Kidney glomerular epithelial cell (primary cell): ENCODE measurements at regions not wholly inside any gene's neighbourhood (a gene's known extent, or its start where the extent isn't known, plus 50 kb on each side); places are given as distances from the start of the nearest gene placed in this dataset.
A peak's percentile ranks its signal among the peaks of the same experiment; 100 is the strongest.

Source experiments
- DNase-seq: peaks from one replicate; lab custom pipeline; 2025; lab: John Stamatoyannopoulos, UW

GRCh38 chrY:15688531-15688930 lies 1164.2 kb downstream of the NLGN4Y start:
- DNase-seq: no peak

DNA sequence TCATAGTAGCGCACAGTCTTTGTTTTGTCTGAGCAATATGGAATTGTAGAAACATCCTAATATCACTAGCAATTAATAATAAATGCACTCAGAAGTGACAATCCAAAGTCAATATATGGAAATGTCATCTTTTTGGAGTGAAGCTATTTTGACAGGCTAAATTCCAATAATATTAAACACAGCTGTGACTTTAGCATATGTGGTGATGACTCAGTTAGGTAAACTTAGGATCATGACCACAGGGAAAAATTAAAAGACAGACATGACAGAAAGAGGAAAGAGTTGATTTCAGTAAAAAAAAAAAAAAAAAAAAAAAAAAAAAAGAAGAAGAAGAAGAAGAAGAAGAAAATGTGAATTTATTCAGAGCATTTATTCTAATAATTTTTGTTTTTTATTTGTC lies 1165.7 kb downstream of the NLGN4Y start:
- no peak for DNase-seq

GRCh38 chrY:15702131-15702530 lies 1177.8 kb downstream of the NLGN4Y start:
- no peak for DNase-seq

- no peak for DNase-seq
Measured at GRCh38 chrY:15704906-15705305, 1180.6 kb downstream of the NLGN4Y start.

- peak; percentile 93 for DNase-seq
Measured at GRCh38 chrY:15749533-15750433, 1225.5 kb downstream of the NLGN4Y start.

DNA sequence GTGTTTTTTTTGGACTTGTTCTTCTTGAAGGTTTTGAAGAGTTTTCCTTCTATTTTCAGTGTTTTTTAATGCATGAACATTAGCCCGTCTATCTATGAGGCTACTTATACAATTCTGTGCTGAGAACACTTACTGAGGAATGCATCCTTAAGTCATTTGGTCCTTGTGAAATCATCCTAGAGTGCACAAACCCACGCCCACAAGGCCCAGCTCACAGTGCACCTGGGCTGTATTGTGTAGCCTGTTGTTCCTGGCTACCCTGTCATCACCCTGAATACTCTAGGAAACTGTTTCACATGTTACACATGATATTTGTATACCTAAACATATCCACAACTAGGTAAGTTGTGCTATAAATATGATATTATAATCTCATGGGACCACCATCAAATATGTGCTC lies 1226.7 kb downstream of the NLGN4Y start:
- no peak for DNase-seq

DNA sequence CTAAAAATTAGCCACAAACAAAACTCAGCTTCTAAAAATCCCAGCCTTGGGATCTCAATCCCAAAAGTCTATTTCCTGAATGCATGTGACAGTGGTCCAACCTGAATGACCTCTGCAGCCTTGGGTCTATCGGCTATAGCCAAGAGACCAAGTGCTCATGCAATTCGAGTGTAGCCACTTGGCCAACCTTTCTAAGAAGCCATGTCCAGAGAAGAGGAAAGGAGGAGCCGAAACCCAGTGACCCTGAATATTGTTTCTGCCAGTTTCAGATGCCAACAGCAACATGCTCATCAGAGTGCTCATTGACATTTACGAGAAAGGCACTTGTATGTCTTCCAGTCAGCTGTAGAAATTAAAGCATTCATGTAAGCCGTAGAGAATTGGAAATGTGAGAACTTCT lies 1231.9 kb downstream of the NLGN4Y start:
- no peak for DNase-seq

DNA sequence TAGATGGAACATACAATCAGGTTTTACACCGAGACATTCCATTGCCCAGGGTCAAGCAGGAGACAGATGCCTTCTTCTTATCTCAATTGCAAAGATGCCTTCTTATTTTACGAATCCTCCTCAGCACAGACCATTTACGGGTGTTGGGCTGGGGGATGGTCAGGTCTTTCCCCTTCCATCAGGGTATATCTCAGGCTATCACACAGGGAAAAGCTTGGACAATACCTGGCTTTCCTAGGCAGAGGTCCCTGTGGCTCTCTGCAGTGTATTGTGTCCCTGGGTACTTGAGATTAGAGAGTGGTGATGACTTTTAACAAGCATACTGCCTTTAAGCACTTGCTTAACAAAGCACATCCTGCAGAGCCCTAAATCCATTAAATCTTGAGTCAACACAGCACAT lies 1249.2 kb downstream of the NLGN4Y start:
- no peak for DNase-seq

DNA sequence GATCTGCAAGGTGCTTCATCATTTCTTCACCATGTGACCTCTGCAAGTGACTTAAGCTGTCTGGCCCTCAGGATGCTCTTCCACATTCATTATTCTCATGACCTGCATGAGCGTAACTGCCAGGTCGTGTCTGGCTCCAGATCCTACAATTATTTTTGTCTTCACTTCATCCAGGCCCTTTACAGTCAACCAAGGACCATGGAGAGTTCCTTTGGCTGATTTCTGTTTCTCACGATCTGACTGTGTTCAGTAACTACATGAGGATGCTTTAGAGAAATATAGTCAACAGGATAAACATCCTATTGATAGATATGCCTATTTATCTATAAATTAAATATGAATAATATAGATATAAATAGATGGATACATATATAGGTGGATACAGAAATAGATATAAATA lies 1251.6 kb downstream of the NLGN4Y start:
- DNase-seq: peak; percentile 2

DNA sequence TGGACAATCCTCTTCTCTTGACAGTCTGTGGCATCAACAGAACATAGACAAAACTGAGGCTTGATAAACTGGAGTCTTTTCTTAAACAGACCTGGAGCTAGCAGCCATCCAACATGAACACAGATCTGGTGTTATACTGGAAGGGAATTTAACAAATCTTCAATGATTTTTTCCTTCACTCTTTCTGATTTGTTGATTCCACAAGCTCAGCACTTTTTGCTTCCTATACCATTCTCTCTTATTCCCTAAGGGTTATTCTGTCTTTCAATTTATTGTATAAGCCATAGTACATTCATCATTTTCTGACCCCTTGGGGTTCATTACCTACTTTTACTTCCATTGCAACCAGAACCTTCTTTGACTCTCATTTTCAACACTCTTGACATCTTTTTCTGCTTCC lies 1255.6 kb downstream of the NLGN4Y start:
- DNase-seq: no peak

DNA sequence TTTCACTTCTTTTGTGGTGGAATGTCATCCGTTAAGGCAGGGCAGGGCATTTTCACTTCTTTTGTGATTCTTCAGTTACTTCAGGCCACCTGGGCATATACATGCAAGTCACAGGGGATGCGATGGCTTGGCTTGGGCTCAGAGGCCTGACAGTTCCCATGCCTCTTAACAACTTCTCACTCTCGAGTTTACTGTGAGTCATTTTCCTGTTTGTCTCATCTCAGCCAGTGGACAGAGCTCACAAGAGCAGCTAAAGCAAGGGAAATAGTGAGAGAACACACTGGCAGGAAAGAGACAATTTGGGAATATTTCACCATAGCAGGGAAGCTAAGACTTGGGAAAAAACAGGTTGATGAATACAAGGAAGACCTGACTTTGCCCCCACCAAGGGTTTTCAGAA lies 1275.7 kb downstream of the NLGN4Y start:
- peak; percentile 0 for DNase-seq

DNA sequence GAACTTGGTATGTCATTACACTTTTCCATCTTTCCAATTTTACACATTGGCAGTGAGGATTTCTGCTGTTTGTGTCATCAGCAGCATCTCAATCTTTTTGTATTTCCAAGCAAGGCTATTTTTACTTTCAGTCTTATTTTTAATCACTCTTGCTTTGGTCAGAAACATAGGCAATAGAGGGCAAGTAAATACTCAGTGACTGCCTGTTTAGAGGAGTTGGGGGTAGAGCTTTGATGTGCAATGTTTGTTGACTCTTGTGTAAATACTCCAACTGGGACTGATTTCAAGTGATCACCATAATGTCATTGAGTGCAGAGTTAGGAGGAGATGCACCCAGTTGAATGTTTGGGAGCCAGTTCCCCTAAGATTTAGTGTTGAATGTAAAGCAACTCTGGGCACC lies 1281.7 kb downstream of the NLGN4Y start:
- DNase-seq: no peak

GRCh38 chrY:15814241-15814640 lies 1289.9 kb downstream of the NLGN4Y start:
- no peak for DNase-seq
